Heart left ventricle (tissue), 13 donors: ENCODE measurements at regions not wholly inside any gene's neighbourhood (a gene's known extent, or its start where the extent isn't known, plus 50 kb on each side); places are given as distances from the start of the nearest gene placed in this dataset.

Experiments used
- CTCF ChIP-seq, 12 donors: fragments of 200-600 bp; sonication (generic) in 4 of 12; IDR thresholded peaks; one replicate each; pipeline versions ENCODE4 v1.5.0 to v1.8.0; 2018 to 2022; ENCODE audit warnings: antibody characterized with exemption in 12 of 12, mild to moderate bottlenecking in 5 of 12
- POLR2A ChIP-seq, 2 donors: fragments of 450-650 bp; IDR thresholded peaks; one replicate each; pipeline ENCODE4 v1.6.1; 2017; ENCODE audit warnings: antibody characterized with exemption in 2 of 2, mild to moderate bottlenecking in 2 of 2, moderate library complexity in 2 of 2
- donor health status: ischemic (EF 13 %, LVEDD 7.1; RV severe dilation, severe dysfunction).
- donor health status: DM: no; HTN: yes; CAD: no.
- donor health status: DM: no; HTN: no; CAD: no.
- donor health status: ischemic (EF 25% LVEDD 6.9; RV normal size, moderate dysfunction).
- donor health status: ischemic (EF 25% LVEDD 5.7; RV mildly dilated, moderate dysfunction).
- donor health status: ischemic (EF 35%, LVEDD 5.7; RV mildly dilated, moderate dysfunction).
- donor health status: nonischemic (EF 11% LVEDD 7.7; RV severe dilation, severe dysfunction).
- donor health status: DM: yes; HTN: yes; CAD: no.
- donor health status: PGD.
- donor health status: ischemic (EF 29% LVEDD 5.4; RV normal size, mild dysfunction).
- donor health status: nonischemic (EF 23%, LVEDD 6.1; RV moderate dilation, normal function).

DNA sequence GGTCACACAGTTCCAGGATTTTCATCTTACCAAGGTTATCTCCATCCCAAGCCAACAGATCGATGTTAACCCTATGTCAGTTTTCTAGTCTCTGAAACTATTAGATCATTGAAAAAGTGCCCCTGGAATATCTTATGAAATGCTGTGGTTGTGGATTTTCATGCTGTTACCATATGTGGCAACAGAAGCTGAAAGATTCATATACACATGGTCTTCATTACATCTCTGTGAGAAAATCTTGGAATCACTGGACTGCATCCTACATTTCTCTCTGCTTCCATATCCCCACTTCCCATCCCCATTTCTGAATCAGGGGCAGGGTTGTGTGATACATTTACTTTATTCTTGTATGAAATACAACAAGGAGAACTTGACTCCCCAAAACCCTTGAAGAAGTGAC is 146.1 kb downstream of the SLC16A9 start:
- TF ChIP-seq CTCF (IDR thresholded peaks at IDR 0.05): no peak
- no peak for TF ChIP-seq POLR2A (IDR thresholded peaks at IDR 0.05)
